ENCODE measurements at regions not wholly inside any gene's neighbourhood (a gene's known extent, or its start where the extent isn't known, plus 50 kb on each side); places are given as distances from the start of the nearest gene placed in this dataset.

DNA sequence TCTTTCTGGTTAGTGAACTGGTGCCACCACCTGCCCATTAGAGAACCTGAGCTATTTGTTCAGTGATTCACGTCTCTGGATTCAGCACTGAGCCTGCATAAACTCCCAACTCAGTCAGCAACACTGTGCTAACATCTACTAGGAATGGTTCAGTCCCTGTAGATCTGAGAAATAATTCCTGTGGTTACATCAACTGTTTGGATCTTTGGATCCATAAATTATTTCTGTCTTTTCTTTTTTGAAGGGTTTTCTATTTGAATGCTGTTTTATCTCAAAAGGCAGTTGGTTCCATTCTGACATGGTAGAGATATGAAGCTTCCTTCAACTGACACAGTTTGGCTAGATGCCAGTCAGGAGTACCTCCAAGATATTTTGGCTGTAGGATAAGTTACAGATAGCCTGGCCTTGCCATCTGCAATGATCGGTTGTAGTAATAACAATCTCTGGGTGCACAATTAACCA, 125.9 kb downstream of the TRMT11 start:
- TF ChIP-seq, protein P1, sequence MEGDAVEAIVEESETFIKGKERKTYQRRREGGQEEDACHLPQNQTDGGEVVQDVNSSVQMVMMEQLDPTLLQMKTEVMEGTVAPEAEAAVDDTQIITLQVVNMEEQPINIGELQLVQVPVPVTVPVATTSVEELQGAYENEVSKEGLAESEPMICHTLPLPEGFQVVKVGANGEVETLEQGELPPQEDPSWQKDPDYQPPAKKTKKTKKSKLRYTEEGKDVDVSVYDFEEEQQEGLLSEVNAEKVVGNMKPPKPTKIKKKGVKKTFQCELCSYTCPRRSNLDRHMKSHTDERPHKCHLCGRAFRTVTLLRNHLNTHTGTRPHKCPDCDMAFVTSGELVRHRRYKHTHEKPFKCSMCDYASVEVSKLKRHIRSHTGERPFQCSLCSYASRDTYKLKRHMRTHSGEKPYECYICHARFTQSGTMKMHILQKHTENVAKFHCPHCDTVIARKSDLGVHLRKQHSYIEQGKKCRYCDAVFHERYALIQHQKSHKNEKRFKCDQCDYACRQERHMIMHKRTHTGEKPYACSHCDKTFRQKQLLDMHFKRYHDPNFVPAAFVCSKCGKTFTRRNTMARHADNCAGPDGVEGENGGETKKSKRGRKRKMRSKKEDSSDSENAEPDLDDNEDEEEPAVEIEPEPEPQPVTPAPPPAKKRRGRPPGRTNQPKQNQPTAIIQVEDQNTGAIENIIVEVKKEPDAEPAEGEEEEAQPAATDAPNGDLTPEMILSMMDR (IDR thresholded peaks at IDR 0.05), result no peak
- no peak for TF ChIP-seq POLR2A (IDR thresholded peaks at IDR 0.05)
